GM19035 (cell line): ENCODE measurements at regions not wholly inside any gene's neighbourhood (a gene's known extent, or its start where the extent isn't known, plus 50 kb on each side); places are given as distances from the start of the nearest gene placed in this dataset.
A peak's percentile ranks its signal among the peaks of the same experiment; 100 is the strongest.

Experiments used
- ATAC-seq: cut with Tn5 transposase; IDR thresholded peaks from one replicate; pipeline ENCODE4 v1.9.1; 2021; ENCODE audit not compliant: unreplicated experiment

- no peak for ATAC-seq
Measured at GRCh38 chr6:148195511-148195910, 147.1 kb upstream of the SASH1 start.

DNA sequence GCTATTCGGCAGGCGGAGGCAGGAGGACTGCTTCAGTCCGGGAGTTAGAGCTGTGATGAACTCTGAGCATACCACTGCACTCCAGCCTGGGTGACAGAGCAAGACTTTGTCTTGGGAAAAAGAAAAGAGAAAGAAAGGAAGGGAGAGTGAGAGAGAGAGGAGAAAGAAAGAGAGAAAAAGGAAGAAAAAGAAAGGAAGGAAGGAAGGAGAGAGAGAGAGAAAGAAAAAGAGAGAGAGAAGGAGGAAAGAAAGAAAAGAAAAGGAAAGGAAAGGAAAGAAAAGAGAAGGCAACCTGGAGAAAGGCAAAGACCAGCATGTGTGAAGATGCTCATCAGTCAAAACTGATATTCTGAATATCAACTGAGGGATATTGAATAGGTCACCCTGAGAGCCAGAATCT is 143.1 kb upstream of the SASH1 start:
- ATAC-seq = no peak

DNA sequence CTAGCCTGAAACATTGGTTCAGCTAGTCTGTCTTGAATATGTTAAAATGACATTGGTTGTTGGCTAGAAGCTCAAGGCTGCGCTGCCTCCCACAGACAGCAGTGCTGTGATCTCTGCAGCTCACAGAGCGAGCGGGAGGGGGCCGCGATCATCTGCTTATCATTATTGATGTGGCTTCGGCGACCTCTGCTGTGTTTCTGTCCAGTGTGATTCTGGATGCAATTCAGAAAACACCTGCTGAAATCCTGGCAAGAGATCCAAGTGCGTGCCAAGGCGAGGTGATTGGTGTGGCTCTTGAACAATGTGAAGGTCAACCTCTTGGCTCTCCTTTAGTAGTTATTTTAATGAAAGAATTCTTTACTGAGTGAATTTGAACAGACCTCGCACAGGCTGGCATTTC is 142.3 kb upstream of the SASH1 start:
- ATAC-seq = no peak

GRCh38 chr6:148200781-148201180 is 141.9 kb upstream of the SASH1 start:
- no peak for ATAC-seq

DNA sequence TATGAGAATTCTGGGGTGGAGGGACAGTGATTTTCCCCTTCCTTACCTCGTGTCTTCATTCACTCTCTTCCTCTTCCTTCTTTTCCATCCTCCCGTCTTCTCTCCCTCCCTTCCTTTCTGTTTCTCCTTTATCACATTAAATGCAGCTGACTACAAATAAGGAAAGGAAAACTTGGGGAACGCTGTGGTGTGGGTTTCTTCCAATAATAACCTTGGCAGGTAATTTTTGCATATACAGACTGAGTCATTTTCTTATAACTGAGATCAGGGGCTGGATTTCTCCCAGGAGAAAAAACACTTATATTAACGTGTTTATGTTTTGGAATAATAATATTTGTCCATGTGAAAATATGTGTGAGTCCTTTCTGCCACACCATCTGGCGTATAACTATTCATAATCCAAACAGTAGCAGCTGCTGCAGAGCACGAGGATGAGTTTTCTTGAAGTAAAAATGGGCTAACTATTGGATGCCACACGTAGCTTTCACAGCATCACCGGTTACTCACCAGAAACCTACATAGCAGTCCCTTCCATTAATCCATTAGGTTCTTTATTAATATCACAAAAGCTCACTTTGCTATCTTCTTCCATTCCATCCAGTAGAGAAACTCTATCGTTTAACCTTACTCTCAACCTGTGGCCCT is 139.2 kb upstream of the SASH1 start:
- no peak for ATAC-seq

DNA sequence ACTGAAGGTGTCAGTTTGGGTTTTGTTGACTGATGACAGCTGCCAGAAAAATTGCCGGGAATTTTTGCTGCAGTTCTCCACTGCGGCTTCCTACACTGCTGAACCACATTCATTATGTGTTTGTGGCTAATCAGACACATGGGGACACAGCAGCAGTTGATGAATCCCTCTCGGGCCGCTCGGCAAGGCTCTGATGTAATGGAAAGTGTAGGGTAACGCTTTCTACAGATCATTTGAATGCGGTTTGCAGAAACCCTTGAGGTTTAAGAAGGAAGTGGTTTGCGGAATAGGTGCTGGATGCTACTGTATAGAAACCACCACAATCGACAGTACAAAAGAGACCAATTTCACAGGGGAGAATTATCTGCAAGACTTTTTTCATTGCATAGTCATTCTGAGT is 138.7 kb upstream of the SASH1 start:
- ATAC-seq = peak; percentile 97

DNA sequence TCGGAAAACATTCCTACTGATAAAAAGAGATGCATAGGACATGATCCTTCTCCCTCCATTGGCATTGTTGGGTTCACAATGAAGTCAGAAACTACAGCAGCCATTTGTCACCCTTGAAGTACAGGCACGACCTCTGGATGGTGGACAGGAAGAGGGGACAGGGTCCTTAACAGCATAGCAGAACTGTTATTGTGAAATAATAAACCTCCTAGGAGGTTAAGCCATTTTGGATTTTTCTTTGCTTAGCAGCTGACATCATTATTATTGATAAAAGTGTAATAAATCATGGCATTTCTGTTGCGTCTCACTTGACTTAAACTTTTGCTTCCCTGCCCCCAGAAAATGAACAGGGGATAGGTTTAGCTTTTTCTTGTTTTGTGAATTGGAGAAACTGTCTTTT is 134.3 kb upstream of the SASH1 start:
- ATAC-seq = no peak

DNA sequence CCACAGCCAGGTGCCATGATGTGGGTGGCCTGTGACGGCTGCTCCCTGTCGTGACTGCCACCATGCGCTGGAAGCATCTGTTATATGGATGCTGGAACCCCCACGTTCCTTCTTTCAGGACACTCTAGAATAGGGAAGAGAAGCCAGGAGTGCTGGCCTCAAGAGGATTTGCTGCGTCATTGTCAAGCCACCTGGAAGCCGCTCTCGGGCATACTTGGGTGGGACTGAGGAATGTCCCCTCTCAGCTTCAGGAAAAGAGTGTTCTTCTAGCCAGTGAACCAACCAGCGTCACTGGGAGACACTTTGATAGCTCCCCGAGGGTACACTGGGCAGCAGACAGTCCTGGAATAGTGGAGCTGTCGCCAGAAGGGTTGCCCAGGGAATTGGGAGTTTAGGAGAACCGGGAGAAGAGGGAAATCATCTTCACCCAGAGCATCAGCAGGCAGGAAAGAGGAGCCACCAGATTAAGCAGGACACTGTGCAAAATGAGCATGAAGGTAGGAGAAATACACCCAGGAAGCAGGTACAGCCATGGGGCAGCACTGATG is 130.8 kb upstream of the SASH1 start:
- ATAC-seq = no peak

- no peak for ATAC-seq
Measured at GRCh38 chr6:148212366-148212765, 130.3 kb upstream of the SASH1 start.

GRCh38 chr6:148213366-148213765 is 129.3 kb upstream of the SASH1 start:
- no peak for ATAC-seq

DNA sequence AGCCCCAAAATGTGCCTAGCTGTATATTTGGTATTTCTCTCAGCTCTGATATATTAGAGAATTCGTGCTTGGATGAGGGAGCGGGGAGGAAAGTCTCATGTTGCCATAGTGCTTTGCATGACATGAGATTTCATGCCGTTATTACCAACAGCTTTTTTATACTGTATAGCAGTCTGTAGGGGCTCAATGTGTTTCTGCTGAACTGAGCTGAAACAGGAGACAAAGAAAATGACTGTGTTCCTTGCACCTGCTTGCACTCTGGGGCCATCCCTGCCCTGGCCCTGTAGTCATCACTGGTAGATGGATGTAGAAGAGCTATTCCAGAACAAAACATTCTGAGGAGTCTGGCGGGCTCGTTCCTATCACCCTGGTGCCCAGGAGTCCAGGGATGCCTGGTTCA is 128.0 kb upstream of the SASH1 start:
- no peak for ATAC-seq

DNA sequence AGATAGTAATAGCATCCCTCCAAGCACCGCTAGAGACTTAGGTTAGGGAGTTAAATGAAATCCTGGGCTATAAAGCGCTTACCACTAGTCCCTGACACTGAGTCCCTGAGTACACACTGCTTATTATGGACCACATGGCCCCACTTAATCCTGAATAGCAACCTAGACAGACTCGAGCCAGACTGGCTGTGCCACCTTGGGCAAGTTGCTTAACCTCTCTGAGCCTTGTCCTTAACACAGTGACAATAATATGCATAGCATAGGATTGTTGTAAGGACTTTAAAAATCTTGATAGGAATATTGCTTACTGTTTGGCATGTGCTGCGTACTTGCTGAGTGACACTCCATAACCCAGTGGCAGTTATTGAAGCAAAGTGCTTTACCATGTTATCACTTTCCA is 125.6 kb upstream of the SASH1 start:
- no peak for ATAC-seq

DNA sequence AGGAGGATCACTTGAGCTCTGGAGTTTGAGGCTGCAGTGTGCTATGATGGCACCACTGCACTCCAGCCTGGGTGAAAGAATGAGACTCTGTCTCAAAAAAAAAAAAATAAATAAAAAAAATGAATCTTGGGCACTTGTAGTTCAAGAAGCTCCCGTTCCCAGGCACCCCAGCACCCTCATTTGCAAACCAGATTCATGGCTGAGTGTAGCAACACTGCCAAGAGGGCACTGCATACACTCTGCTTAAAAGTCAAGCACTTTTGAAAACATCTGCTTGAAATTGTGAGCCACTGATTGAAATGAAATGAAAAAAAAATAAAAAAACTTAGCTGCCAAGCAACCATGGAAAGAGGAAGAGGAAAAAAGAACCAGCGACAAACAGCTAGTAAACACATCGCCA is 124.7 kb upstream of the SASH1 start:
- ATAC-seq = no peak

- no peak for ATAC-seq
Measured at GRCh38 chr6:148218542-148219258, 123.9 kb upstream of the SASH1 start.

GRCh38 chr6:148221196-148221979 is 121.2 kb upstream of the SASH1 start:
- ATAC-seq = no peak

- ATAC-seq = no peak
Measured at GRCh38 chr6:148222376-148222775, 120.3 kb upstream of the SASH1 start.

- no peak for ATAC-seq
Measured at GRCh38 chr6:148222846-148223245, 119.8 kb upstream of the SASH1 start.

GRCh38 chr6:148223424-148223842 is 119.2 kb upstream of the SASH1 start:
- ATAC-seq = no peak

- no peak for ATAC-seq
Measured at GRCh38 chr6:148225871-148226270, 116.8 kb upstream of the SASH1 start.

GRCh38 chr6:148226284-148226683 is 116.4 kb upstream of the SASH1 start:
- no peak for ATAC-seq

GRCh38 chr6:148231572-148231971 is 111.1 kb upstream of the SASH1 start:
- ATAC-seq = no peak

GRCh38 chr6:148235446-148235845 is 107.2 kb upstream of the SASH1 start:
- no peak for ATAC-seq
